ENCODE measurements at regions not wholly inside any gene's neighbourhood (a gene's known extent, or its start where the extent isn't known, plus 50 kb on each side); places are given as distances from the start of the nearest gene placed in this dataset.

DNA sequence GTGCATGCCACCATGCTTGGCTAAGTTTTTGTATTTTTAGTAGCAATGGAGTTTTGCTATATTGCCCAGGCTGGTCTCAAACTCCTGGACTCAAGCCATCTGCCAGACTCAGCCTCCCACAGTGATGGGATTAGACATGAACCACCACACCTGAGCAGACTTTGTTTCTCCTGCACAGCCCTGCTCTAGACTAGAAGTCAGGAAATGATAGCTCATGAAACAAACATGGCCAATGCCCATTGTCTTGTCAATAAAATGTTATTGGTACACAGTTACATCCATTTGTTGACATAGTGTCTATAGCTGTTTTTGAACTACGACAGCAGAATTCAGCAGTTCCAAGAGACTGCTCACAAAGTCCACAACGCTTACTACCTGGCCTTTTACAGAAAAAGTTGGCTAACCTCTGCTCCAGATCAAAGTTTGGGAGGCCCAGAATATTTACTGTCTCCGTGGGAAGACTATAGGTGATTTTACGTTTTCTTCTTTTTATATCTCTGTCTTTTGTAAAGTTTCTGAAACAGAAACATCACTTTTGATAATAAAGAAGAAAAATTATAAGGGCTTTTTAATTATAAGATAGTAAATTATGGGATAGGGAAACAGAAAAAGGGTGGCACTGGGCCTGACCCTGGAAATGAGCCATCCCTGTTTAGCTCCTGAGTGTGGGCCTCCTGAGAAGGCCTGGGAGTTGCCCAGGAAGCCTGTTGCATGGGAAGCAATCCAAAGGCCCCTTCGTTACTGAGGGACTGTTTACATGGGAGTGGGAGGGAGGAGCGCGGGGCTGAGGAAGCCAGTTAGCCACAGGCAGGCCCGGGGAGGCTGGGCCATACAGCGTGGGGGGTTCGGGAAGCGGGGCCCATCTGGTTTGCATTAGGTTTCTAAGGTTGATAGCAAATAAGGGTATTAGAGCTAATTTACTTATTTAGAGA lies 201.5 kb downstream of the IRF8 start:
- TF ChIP-seq, protein P1, sequence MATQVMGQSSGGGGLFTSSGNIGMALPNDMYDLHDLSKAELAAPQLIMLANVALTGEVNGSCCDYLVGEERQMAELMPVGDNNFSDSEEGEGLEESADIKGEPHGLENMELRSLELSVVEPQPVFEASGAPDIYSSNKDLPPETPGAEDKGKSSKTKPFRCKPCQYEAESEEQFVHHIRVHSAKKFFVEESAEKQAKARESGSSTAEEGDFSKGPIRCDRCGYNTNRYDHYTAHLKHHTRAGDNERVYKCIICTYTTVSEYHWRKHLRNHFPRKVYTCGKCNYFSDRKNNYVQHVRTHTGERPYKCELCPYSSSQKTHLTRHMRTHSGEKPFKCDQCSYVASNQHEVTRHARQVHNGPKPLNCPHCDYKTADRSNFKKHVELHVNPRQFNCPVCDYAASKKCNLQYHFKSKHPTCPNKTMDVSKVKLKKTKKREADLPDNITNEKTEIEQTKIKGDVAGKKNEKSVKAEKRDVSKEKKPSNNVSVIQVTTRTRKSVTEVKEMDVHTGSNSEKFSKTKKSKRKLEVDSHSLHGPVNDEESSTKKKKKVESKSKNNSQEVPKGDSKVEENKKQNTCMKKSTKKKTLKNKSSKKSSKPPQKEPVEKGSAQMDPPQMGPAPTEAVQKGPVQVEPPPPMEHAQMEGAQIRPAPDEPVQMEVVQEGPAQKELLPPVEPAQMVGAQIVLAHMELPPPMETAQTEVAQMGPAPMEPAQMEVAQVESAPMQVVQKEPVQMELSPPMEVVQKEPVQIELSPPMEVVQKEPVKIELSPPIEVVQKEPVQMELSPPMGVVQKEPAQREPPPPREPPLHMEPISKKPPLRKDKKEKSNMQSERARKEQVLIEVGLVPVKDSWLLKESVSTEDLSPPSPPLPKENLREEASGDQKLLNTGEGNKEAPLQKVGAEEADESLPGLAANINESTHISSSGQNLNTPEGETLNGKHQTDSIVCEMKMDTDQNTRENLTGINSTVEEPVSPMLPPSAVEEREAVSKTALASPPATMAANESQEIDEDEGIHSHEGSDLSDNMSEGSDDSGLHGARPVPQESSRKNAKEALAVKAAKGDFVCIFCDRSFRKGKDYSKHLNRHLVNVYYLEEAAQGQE (IDR thresholded peaks at IDR 0.05) = no peak
- TF ChIP-seq, protein P2, sequence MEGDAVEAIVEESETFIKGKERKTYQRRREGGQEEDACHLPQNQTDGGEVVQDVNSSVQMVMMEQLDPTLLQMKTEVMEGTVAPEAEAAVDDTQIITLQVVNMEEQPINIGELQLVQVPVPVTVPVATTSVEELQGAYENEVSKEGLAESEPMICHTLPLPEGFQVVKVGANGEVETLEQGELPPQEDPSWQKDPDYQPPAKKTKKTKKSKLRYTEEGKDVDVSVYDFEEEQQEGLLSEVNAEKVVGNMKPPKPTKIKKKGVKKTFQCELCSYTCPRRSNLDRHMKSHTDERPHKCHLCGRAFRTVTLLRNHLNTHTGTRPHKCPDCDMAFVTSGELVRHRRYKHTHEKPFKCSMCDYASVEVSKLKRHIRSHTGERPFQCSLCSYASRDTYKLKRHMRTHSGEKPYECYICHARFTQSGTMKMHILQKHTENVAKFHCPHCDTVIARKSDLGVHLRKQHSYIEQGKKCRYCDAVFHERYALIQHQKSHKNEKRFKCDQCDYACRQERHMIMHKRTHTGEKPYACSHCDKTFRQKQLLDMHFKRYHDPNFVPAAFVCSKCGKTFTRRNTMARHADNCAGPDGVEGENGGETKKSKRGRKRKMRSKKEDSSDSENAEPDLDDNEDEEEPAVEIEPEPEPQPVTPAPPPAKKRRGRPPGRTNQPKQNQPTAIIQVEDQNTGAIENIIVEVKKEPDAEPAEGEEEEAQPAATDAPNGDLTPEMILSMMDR (IDR thresholded peaks at IDR 0.05) = no peak
- TF ChIP-seq EP300 (IDR thresholded peaks at IDR 0.05) = no peak
- TF ChIP-seq, protein P3, sequence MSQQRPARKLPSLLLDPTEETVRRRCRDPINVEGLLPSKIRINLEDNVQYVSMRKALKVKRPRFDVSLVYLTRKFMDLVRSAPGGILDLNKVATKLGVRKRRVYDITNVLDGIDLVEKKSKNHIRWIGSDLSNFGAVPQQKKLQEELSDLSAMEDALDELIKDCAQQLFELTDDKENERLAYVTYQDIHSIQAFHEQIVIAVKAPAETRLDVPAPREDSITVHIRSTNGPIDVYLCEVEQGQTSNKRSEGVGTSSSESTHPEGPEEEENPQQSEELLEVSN (IDR thresholded peaks at IDR 0.05; ENCODE audit: borderline replicate concordance, low read depth) = no peak
- TF ChIP-seq MYC (IDR thresholded peaks at IDR 0.05; ENCODE audit: borderline replicate concordance, low read length) = no peak
- TF ChIP-seq, protein P4, sequence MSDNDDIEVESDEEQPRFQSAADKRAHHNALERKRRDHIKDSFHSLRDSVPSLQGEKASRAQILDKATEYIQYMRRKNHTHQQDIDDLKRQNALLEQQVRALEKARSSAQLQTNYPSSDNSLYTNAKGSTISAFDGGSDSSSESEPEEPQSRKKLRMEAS (IDR thresholded peaks at IDR 0.05) = no peak
- no peak for TF ChIP-seq TP53 (CRISPR knock-in tag; IDR thresholded peaks at IDR 0.05)
- no peak for TF ChIP-seq ZNF302 (CRISPR knock-in tag; IDR thresholded peaks at IDR 0.05)
- no peak for TF ChIP-seq CHD2 (IDR thresholded peaks at IDR 0.05; ENCODE audit: low read length, partially characterized antibody)
- no peak for TF ChIP-seq POLR2A (IDR thresholded peaks at IDR 0.05; ENCODE audit: low read length)
- no peak for TF ChIP-seq FOXS1 (CRISPR knock-in tag; IDR thresholded peaks at IDR 0.05)
- no peak for TF ChIP-seq JUN (IDR thresholded peaks at IDR 0.05)

Measured in A549 (cell line).